MM.1S (cell line): ENCODE measurements at regions not wholly inside any gene's neighbourhood (a gene's known extent, or its start where the extent isn't known, plus 50 kb on each side); places are given as distances from the start of the nearest gene placed in this dataset.

Experiments
- DNase-seq: peaks from one replicate; pipeline ENCODE4 v3.0.0-alpha.2; 2015
- H2AFZ ChIP-seq: fragments of 300-600 bp; sonication (generic); 2 replicates; pipeline ENCODE4 v1.6.0; 2016; ENCODE audit warnings: antibody characterized with exemption, low read length
- H3F3A ChIP-seq: fragments of 300-600 bp; sonication (generic); 2 replicates; pipeline ENCODE4 v1.6.1; 2016; ENCODE audit warnings: mild to moderate bottlenecking, antibody characterized with exemption, low read length, moderate library complexity, mixed read lengths; ENCODE audit not compliant: insufficient read depth
- H3K27ac ChIP-seq: fragments of 300-600 bp; sonication (generic); 2 replicates; pipeline ENCODE4 v1.5.1; 2016; ENCODE audit warnings: mild to moderate bottlenecking, low read length
- H3K27me3 ChIP-seq: fragments of 300-600 bp; sonication (generic); replicated peaks from 2 replicates; pipeline ENCODE4 v1.6.0; 2016; ENCODE audit warnings: low read length; ENCODE audit not compliant: insufficient read depth
- H3K36me3 ChIP-seq: fragments of 300-600 bp; sonication (generic); replicated peaks from 2 replicates; pipeline ENCODE4 v1.6.1; 2016; ENCODE audit warnings: mild to moderate bottlenecking, low read length, mixed read lengths; ENCODE audit not compliant: insufficient read depth
- H3K4me1 ChIP-seq: fragments of 300-600 bp; sonication (generic); 2 replicates; pipeline ENCODE4 v1.6.1; 2016; ENCODE audit warnings: low read length, mixed read lengths
- H3K4me2 ChIP-seq: fragments of 300-600 bp; sonication (generic); 2 replicates; pipeline ENCODE4 v1.6.0; 2016; ENCODE audit warnings: low read depth, low read length
- H3K4me3 ChIP-seq: fragments of 300-600 bp; sonication (generic); 2 replicates; pipeline ENCODE4 v1.5.1; 2016; ENCODE audit warnings: low read length, mixed read lengths
- H3K79me2 ChIP-seq: fragments of 300-600 bp; sonication (generic); 2 replicates; pipeline ENCODE4 v1.6.1; 2016; ENCODE audit warnings: mixed run types, low read length, mixed read lengths
- H3K9ac ChIP-seq: fragments of 300-600 bp; sonication (generic); 2 replicates; pipeline ENCODE4 v1.6.1; 2016; ENCODE audit warnings: low read length, mixed read lengths
- H3K9me2 ChIP-seq: fragments of 300-600 bp; sonication (generic); replicated peaks from 2 replicates; pipeline ENCODE4 v1.6.1; 2016; ENCODE audit warnings: mild to moderate bottlenecking, low read length, mixed read lengths; ENCODE audit not compliant: insufficient read depth
- H3K9me3 ChIP-seq: fragments of 300-600 bp; sonication (generic); replicated peaks from 2 replicates; pipeline ENCODE4 v1.6.1; 2016; ENCODE audit warnings: mild to moderate bottlenecking, low read length, mixed read lengths; ENCODE audit not compliant: insufficient read depth
- H4K20me1 ChIP-seq: fragments of 300-600 bp; sonication (generic); 2 replicates; pipeline ENCODE4 v1.6.1; 2016; ENCODE audit warnings: mild to moderate bottlenecking, low read length, moderate library complexity, mixed read lengths; ENCODE audit not compliant: insufficient read depth
- EZH2 ChIP-seq: fragments of 300-600 bp; sonication (generic); optimal IDR thresholded peaks from 2 replicates; pipeline ENCODE3; 2017; ENCODE audit warnings: low read depth, mild to moderate bottlenecking, antibody characterized with exemption, low read length, mixed read lengths
- EZH2phosphoT487 ChIP-seq: fragments of 300-600 bp; sonication (generic); IDR thresholded peaks from 2 replicates; pipeline ENCODE4 v1.6.1; 2018; ENCODE audit warnings: antibody characterized with exemption, low read length
- TF ChIP-seq, protein P1 (sequence below): fragments of 300-600 bp; sonication (generic); IDR thresholded peaks from 2 replicates; pipeline ENCODE4 v1.5.1; 2016; ENCODE audit warnings: antibody characterized with exemption, low read length, mixed read lengths

DNA sequence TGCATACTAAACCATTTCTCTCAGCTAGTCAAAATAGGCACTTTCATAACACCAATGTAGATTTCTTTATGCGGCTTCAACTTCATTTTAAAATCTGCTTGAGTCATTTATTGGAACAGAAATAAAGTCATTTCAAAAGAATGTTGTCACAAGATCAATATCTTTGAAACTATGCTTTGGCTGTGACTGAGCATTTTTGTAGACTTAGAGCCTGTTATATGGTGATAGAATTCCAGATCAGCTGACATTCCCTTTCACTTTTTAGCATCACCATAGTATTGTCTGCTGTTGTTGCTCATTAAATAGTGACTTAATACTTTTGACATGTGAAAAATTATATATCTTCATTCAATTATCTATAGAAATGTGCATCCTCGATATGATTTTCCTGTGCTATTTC lies 279.2 kb upstream of the PRR20A start:
- H3K4me2 ChIP-seq: no peak overlapping the region
- no peaks in the 10 kb centered on the region for H3K9me3 ChIP-seq
- H3K4me1 ChIP-seq: no peaks in the 10 kb centered on the region
- H3K4me3 ChIP-seq: no peak overlapping the region
- H2AFZ ChIP-seq: no peak overlapping the region
- H3F3A ChIP-seq: no peaks in the 10 kb centered on the region
- no peaks in the 10 kb centered on the region for H3K27me3 ChIP-seq
- no peak for DNase-seq
- no peaks in the 10 kb centered on the region for H4K20me1 ChIP-seq
- H3K36me3 ChIP-seq: no peaks in the 10 kb centered on the region
- H3K79me2 ChIP-seq: no peaks in the 10 kb centered on the region
- H3K9me2 ChIP-seq: no peaks in the 10 kb centered on the region
- H3K9ac ChIP-seq: no peak overlapping the region
- no peak overlapping the region for H3K27ac ChIP-seq
- TF ChIP-seq, protein P1, sequence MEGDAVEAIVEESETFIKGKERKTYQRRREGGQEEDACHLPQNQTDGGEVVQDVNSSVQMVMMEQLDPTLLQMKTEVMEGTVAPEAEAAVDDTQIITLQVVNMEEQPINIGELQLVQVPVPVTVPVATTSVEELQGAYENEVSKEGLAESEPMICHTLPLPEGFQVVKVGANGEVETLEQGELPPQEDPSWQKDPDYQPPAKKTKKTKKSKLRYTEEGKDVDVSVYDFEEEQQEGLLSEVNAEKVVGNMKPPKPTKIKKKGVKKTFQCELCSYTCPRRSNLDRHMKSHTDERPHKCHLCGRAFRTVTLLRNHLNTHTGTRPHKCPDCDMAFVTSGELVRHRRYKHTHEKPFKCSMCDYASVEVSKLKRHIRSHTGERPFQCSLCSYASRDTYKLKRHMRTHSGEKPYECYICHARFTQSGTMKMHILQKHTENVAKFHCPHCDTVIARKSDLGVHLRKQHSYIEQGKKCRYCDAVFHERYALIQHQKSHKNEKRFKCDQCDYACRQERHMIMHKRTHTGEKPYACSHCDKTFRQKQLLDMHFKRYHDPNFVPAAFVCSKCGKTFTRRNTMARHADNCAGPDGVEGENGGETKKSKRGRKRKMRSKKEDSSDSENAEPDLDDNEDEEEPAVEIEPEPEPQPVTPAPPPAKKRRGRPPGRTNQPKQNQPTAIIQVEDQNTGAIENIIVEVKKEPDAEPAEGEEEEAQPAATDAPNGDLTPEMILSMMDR: no peak
- TF ChIP-seq EZH2phosphoT487 (no peak), EZH2 (no peak)

DNA sequence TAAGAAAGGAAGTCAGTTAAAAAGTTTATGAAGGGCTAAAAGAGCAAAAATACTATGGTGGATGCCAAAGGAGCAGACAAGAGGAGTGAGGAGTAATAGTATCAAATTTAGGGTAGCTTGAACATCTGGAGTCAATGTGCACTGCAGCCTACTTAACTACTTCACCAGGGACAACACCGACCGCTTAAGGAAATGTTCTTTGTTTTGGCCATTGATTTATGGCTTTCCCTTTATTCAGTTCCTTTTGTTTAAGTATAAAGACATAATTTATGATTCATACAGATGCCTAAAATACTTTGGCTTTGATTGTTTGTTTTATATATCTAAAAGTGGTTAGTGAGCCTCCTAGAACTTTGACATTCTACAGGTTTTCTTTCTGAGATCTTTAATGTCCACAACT lies 276.3 kb upstream of the PRR20A start:
- H3K27ac ChIP-seq: no peak overlapping the region
- TF ChIP-seq EZH2: no peak
- TF ChIP-seq, protein P1: no peak
- TF ChIP-seq EZH2phosphoT487: no peak
- no peaks in the 10 kb centered on the region for H3F3A ChIP-seq
- H4K20me1 ChIP-seq: no peaks in the 10 kb centered on the region
- H3K36me3 ChIP-seq: no peaks in the 10 kb centered on the region
- H3K4me2 ChIP-seq: no peak overlapping the region
- no peak overlapping the region for H3K9ac ChIP-seq
- H3K79me2 ChIP-seq: no peaks in the 10 kb centered on the region
- no peaks in the 10 kb centered on the region for H3K27me3 ChIP-seq
- H2AFZ ChIP-seq: no peak overlapping the region
- H3K4me1 ChIP-seq: no peaks in the 10 kb centered on the region
- H3K9me2 ChIP-seq: no peaks in the 10 kb centered on the region
- DNase-seq: no peak
- H3K9me3 ChIP-seq: no peaks in the 10 kb centered on the region
- H3K4me3 ChIP-seq: no peak overlapping the region

GRCh38 chr13:56865416-56865815 lies 275.3 kb upstream of the PRR20A start:
- Histone ChIP-seq H3K4me3 (no peak overlapping the region), H3K4me1 (no peaks in the 10 kb centered on the region), H4K20me1 (no peaks in the 10 kb centered on the region), H3F3A (no peaks in the 10 kb centered on the region), H3K9me2 (no peaks in the 10 kb centered on the region), H3K36me3 (no peaks in the 10 kb centered on the region), H3K9me3 (no peaks in the 10 kb centered on the region), H3K27me3 (no peaks in the 10 kb centered on the region), H3K27ac (no peak overlapping the region), H3K9ac (no peak overlapping the region), H3K79me2 (no peaks in the 10 kb centered on the region), H3K4me2 (no peak overlapping the region), H2AFZ (no peak overlapping the region)
- TF ChIP-seq, protein P1: no peak
- no peak for DNase-seq

GRCh38 chr13:56869671-56870070 lies 271.0 kb upstream of the PRR20A start:
- Histone ChIP-seq H3K4me3 (no peak overlapping the region), H3K27ac (no peak overlapping the region), H3K36me3 (no peaks in the 10 kb centered on the region), H3K4me1 (no peaks in the 10 kb centered on the region), H3K9me3 (no peaks in the 10 kb centered on the region), H3K27me3 (no peaks in the 10 kb centered on the region), H3K9ac (no peak overlapping the region), H4K20me1 (no peaks in the 10 kb centered on the region), H3K79me2 (no peaks in the 10 kb centered on the region), H3K9me2 (no peaks in the 10 kb centered on the region), H3F3A (no peaks in the 10 kb centered on the region), H3K4me2 (no peak overlapping the region), H2AFZ (no peak overlapping the region)
- no peak for DNase-seq
- TF ChIP-seq, protein P1: no peak
- TF ChIP-seq EZH2 (no peak), EZH2phosphoT487 (no peak)
